GM12878 (cell line): ENCODE measurements at regions not wholly inside any gene's neighbourhood (a gene's known extent, or its start where the extent isn't known, plus 50 kb on each side); places are given as distances from the start of the nearest gene placed in this dataset.

Experiments
- ATAC-seq: fragments of 200-7000 bp; cut with Tn5 transposase; 3 replicates; pipeline ENCODE4 v1.9.1; 2020; ENCODE audit warnings: mild to moderate bottlenecking, moderate library complexity
- BruUV-seq: library from RNA; stranded (reverse); fragments of 400-500 nt; replicated peaks from 2 replicates; lab custom pipeline; 2021; lab: Mats Ljungman, UMichigan
- CTCF ChIA-PET: fragments of 300-600 bp; sonication (Branson Sonifier 250); formaldehyde crosslinking; extraction: SDS; loops from one replicate; lab custom pipeline; 2021; ENCODE audit warnings: inconsistent platforms; lab: Yijun Ruan, JAX
- POLR2A ChIA-PET: fragments of 350-600 bp; formaldehyde crosslinking; extraction: SDS; loops from one replicate; lab custom pipeline; 2021; ENCODE audit warnings: inconsistent platforms; lab: Charles Lee
- RAD21 ChIA-PET: fragments of 300-600 bp; sonication (Branson Sonifier 250); formaldehyde crosslinking; loops from one replicate; lab custom pipeline; 2023; ENCODE audit warnings: antibody characterized with exemption; ENCODE audit not compliant: unreplicated experiment; lab: Charles Lee
- SMC1A ChIA-PET: fragments of 300-600 bp; sonication (Branson Sonifier 250); formaldehyde crosslinking; loops from one replicate; lab custom pipeline; 2023; ENCODE audit not compliant: unreplicated experiment, uncharacterized antibody; lab: Charles Lee
- DNase-seq: peaks from one replicate; pipeline ENCODE4 v3.0.0-alpha.2; 2011; ENCODE audit warnings: low read depth, low spot score
- FAIRE-seq: peaks from 3 replicates; lab custom pipeline; 2011; peaks lifted over from hg19 to GRCh38; lab: Jason Lieb, UNC
- H2AFZ ChIP-seq: 2 replicates; pipeline ENCODE4 v1.6.0; 2011; ENCODE audit warnings: low read depth, low read length, control low read depth; ENCODE audit not compliant: control insufficient read depth
- H3K27ac ChIP-seq: 2 replicates; pipeline ENCODE4 v1.5.1; 2011; ENCODE audit warnings: control low read depth; ENCODE audit not compliant: control insufficient read depth, insufficient read depth
- H3K27me3 ChIP-seq, 2 experiments: replicated peaks in 1 of 2; 2 replicates each; pipeline versions ENCODE4 v1.6.0 to v1.6.1; 2011; ENCODE audit warnings: low read length in 1 of 2; ENCODE audit not compliant: control insufficient read depth in 2 of 2, insufficient read depth in 2 of 2
- H3K36me3 ChIP-seq, 2 experiments: 2 replicates each; pipeline ENCODE4 v1.5.1; 2011; ENCODE audit warnings: low read length in 1 of 2; ENCODE audit not compliant: control insufficient read depth in 2 of 2, insufficient read depth in 2 of 2
- H3K4me1 ChIP-seq: 2 replicates; pipeline ENCODE4 v1.6.1; 2011; ENCODE audit warnings: mild to moderate bottlenecking, low read length, moderate library complexity, mixed read lengths; ENCODE audit not compliant: control insufficient read depth, insufficient read depth
- H3K4me2 ChIP-seq: 2 replicates; pipeline ENCODE4 v1.6.0; 2011; ENCODE audit warnings: control low read depth; ENCODE audit not compliant: control insufficient read depth, insufficient read depth
- H3K4me3 ChIP-seq: fragments of 200-600 bp; sonication (generic); 2 replicates; pipeline ENCODE4 v1.5.1; 2016
- H3K79me2 ChIP-seq: 2 replicates; pipeline ENCODE4 v1.6.0; 2011; ENCODE audit warnings: low read length; ENCODE audit not compliant: control insufficient read depth, insufficient read depth
- H3K9ac ChIP-seq: 2 replicates; pipeline ENCODE4 v1.8.0; 2011; ENCODE audit warnings: low read length, control low read depth, mixed read lengths; ENCODE audit not compliant: control insufficient read depth, insufficient read depth
- H3K9me3 ChIP-seq: replicated peaks from 3 replicates; pipeline ENCODE4 v1.5.1; 2011; ENCODE audit warnings: mild to moderate bottlenecking, low read length; ENCODE audit not compliant: control insufficient read depth, insufficient read depth
- H4K20me1 ChIP-seq: 2 replicates; pipeline ENCODE4 v1.6.0; 2011; ENCODE audit not compliant: control insufficient read depth, insufficient read depth
- BCL11A ChIP-seq: IDR thresholded peaks from 2 replicates; pipeline ENCODE4 v1.6.1; 2011; ENCODE audit warnings: low read depth, low read length
- KAT2A ChIP-seq: conservative IDR thresholded peaks from 2 replicates; pipeline ENCODE4 v1.6.1; 2011; ENCODE audit warnings: low read depth, low read length; ENCODE audit not compliant: control insufficient read depth
- KLF5 ChIP-seq: fragments of 450-650 bp; IDR thresholded peaks from 2 replicates; pipeline ENCODE4 v1.6.1; 2014; ENCODE audit warnings: mild to moderate bottlenecking; ENCODE audit not compliant: partially characterized antibody
- RELA ChIP-seq: fragments of 450-650 bp; IDR thresholded peaks from 2 replicates; pipeline ENCODE4 v1.8.0; 2014; ENCODE audit warnings: borderline replicate concordance; ENCODE audit not compliant: partially characterized antibody
- SMARCA5 ChIP-seq: fragments of 450-650 bp; IDR thresholded peaks from 2 replicates; pipeline ENCODE4 v1.6.1; 2017; ENCODE audit warnings: mild to moderate bottlenecking
- SRF ChIP-seq, 2 experiments: IDR thresholded peaks; 2 replicates each; pipeline ENCODE4 v1.6.1; 2011; ENCODE audit warnings: low read depth in 2 of 2, low read length in 2 of 2, mild to moderate bottlenecking in 1 of 2, moderate library complexity in 1 of 2
- ZNF24 ChIP-seq: fragments of 450-650 bp; IDR thresholded peaks from 2 replicates; pipeline ENCODE4 v1.6.1; 2017; ENCODE audit warnings: antibody characterized with exemption, mild to moderate bottlenecking
- WGBS: methylation state at CpG from one replicate; pipeline ENCODE4 v1.1.6; 2016; ENCODE audit warnings: low lambda C conversion rate; ENCODE audit not compliant: insufficient replicate concordance, insufficient coverage; ENCODE audit errors: missing lambda C conversion rate; 5-methylcytosine and 5-hydroxymethylcytosine counted together
- in situ Hi-C: fragments of 300-500 bp; cut with MboI; formaldehyde crosslinking; loops from 9 replicates; pipeline ENCODE4 v1.14.3; 2018; ENCODE audit warnings: mixed read lengths
- intact Hi-C: fragments of 100-400 bp; cut with micrococcal nuclease; formaldehyde crosslinking; loops from one replicate; pipeline ENCODE4 v1.14.2; 2022; ENCODE audit not compliant: unreplicated experiment
- TF ChIP-seq, protein P1 (sequence below): IDR thresholded peaks from 2 replicates; pipeline ENCODE4 v1.6.1; 2011; ENCODE audit warnings: borderline replicate concordance, low read depth, mild to moderate bottlenecking, moderate library complexity, mixed read lengths, low read length; ENCODE audit not compliant: insufficient read depth; ENCODE audit errors: extremely low read length
- TF ChIP-seq, protein P2 (sequence below): fragments of 450-650 bp; IDR thresholded peaks from 2 replicates; pipeline ENCODE4 v1.6.1; 2017; ENCODE audit warnings: mild to moderate bottlenecking, moderate library complexity

DNA sequence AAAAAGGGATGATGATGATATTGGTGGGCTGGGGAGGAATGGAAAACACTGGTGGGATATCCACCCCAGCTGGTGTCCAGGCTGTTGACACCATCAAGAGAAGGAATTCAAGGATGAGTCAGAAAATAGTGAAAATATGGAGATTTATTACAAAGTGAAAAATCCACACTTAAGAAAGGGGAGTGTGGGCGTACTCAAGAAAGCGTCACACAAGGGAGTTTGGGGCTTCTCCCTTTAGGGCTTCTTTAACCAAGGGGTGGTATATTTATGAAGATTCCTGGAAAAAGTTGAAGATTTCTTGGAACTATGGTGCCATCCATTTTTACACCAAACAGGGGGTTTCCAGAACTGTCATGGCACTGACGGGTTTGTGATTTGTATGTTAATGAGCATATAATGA lies 63.1 kb upstream of the ARID2 start:
- TF ChIP-seq ZNF24 (no peak), KLF5 (no peak), SRF (IDR thresholded peaks at IDR 0.05; ENCODE audit: low read depth in 2 of 2, low read length in 2 of 2) (no peak), BCL11A (no peak), SMARCA5 (no peak), RELA (no peak), KAT2A (no peak)
- TF ChIP-seq, protein P1, sequence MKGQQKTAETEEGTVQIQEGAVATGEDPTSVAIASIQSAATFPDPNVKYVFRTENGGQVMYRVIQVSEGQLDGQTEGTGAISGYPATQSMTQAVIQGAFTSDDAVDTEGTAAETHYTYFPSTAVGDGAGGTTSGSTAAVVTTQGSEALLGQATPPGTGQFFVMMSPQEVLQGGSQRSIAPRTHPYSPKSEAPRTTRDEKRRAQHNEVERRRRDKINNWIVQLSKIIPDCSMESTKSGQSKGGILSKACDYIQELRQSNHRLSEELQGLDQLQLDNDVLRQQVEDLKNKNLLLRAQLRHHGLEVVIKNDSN, result no peak
- TF ChIP-seq, protein P2, sequence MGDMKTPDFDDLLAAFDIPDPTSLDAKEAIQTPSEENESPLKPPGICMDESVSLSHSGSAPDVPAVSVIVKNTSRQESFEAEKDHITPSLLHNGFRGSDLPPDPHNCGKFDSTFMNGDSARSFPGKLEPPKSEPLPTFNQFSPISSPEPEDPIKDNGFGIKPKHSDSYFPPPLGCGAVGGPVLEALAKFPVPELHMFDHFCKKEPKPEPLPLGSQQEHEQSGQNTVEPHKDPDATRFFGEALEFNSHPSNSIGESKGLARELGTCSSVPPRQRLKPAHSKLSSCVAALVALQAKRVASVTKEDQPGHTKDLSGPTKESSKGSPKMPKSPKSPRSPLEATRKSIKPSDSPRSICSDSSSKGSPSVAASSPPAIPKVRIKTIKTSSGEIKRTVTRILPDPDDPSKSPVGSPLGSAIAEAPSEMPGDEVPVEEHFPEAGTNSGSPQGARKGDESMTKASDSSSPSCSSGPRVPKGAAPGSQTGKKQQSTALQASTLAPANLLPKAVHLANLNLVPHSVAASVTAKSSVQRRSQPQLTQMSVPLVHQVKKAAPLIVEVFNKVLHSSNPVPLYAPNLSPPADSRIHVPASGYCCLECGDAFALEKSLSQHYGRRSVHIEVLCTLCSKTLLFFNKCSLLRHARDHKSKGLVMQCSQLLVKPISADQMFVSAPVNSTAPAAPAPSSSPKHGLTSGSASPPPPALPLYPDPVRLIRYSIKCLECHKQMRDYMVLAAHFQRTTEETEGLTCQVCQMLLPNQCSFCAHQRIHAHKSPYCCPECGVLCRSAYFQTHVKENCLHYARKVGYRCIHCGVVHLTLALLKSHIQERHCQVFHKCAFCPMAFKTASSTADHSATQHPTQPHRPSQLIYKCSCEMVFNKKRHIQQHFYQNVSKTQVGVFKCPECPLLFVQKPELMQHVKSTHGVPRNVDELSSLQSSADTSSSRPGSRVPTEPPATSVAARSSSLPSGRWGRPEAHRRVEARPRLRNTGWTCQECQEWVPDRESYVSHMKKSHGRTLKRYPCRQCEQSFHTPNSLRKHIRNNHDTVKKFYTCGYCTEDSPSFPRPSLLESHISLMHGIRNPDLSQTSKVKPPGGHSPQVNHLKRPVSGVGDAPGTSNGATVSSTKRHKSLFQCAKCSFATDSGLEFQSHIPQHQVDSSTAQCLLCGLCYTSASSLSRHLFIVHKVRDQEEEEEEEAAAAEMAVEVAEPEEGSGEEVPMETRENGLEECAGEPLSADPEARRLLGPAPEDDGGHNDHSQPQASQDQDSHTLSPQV, result no peak
- no peaks in the 10 kb centered on the region for H3K27me3 ChIP-seq
- H3K4me3 ChIP-seq, result no peak overlapping the region
- intact Hi-C loops, result loop anchor here (5.0 kb wide), 2 partner anchors 109 to 124 kb away; no protein-coding TSS in a partner anchor
- H4K20me1 ChIP-seq, result no peaks in the 10 kb centered on the region
- 70% methylated on average over 3 of the region's 3 CpGs for WGBS
- ATAC-seq, result no peak
- ChIA-PET SMC1A (no interaction called here), RAD21 (no interaction called here), POLR2A (interaction anchor here (1.0 kb wide), 1 partner anchor 34 kb away, joined by 3 read pairs; no protein-coding TSS in a partner anchor), CTCF (no interaction called here)
- no peaks in the 10 kb centered on the region for H3K36me3 ChIP-seq
- no TSS peak for BruUV-seq
- in situ Hi-C loops, result no loop called here
- DNase-seq, result no peak
- H3K4me2 ChIP-seq, result no peak overlapping the region
- H3K9ac ChIP-seq, result no peak overlapping the region
- H3K79me2 ChIP-seq, result no peaks in the 10 kb centered on the region
- H2AFZ ChIP-seq, result no peak overlapping the region
- H3K27ac ChIP-seq, result no peak overlapping the region
- H3K9me3 ChIP-seq, result no peaks in the 10 kb centered on the region
- H3K4me1 ChIP-seq, result peaks cover 19% of the 10 kb centered on the region
- FAIRE-seq, result no peak
